Ovary (tissue), 3 donors: ENCODE measurements at regions not wholly inside any gene's neighbourhood (a gene's known extent, or its start where the extent isn't known, plus 50 kb on each side); places are given as distances from the start of the nearest gene placed in this dataset.

Experiments
- EP300 ChIP-seq: sonication (generic); formaldehyde crosslinking; IDR thresholded peaks from one replicate; pipeline ENCODE4 v1.6.1; 2017; ENCODE audit warnings: antibody characterized with exemption
- POLR2A ChIP-seq: fragments of 450-650 bp; IDR thresholded peaks from one replicate; pipeline ENCODE4 v1.6.1; 2017; ENCODE audit warnings: antibody characterized with exemption, mild to moderate bottlenecking, moderate library complexity
- TF ChIP-seq, protein P1 (sequence below), 3 donors: fragments of 450-650 bp in 2 of 3; fragments of 200-600 bp in 1 of 3; IDR thresholded peaks; one replicate each; pipeline versions ENCODE4 v1.5.1 to v1.8.0; 2016 to 2022; ENCODE audit warnings: antibody characterized with exemption in 3 of 3, mild to moderate bottlenecking in 1 of 3
- donor health status: DM: no; HTN: no; CAD: no.

DNA sequence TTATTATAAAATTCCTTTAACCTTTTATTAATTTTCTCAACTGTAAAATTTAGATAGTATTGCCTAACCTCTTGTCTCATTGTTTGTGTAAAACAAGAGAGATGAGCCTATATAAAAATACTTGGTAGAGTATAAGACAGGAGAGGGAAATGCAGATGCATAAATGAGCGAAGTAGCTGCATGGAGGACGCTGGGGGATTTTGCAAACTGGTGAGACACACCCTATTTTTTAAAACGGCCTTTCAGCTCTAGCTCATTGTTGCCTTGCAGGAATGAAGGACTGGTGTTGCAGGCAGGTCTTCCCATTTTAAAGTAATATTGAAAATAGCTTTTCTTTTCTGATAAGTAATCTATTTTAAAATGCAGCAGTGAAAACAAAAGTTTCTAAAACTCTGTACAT lies 435.3 kb upstream of the HNRNPA3 start:
- TF ChIP-seq, protein P1, sequence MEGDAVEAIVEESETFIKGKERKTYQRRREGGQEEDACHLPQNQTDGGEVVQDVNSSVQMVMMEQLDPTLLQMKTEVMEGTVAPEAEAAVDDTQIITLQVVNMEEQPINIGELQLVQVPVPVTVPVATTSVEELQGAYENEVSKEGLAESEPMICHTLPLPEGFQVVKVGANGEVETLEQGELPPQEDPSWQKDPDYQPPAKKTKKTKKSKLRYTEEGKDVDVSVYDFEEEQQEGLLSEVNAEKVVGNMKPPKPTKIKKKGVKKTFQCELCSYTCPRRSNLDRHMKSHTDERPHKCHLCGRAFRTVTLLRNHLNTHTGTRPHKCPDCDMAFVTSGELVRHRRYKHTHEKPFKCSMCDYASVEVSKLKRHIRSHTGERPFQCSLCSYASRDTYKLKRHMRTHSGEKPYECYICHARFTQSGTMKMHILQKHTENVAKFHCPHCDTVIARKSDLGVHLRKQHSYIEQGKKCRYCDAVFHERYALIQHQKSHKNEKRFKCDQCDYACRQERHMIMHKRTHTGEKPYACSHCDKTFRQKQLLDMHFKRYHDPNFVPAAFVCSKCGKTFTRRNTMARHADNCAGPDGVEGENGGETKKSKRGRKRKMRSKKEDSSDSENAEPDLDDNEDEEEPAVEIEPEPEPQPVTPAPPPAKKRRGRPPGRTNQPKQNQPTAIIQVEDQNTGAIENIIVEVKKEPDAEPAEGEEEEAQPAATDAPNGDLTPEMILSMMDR (IDR thresholded peaks at IDR 0.05), result no peak
- TF ChIP-seq POLR2A (no peak), EP300 (no peak)
